ENCODE measurements at regions not wholly inside any gene's neighbourhood (a gene's known extent, or its start where the extent isn't known, plus 50 kb on each side); places are given as distances from the start of the nearest gene placed in this dataset.

- ChIA-PET POLR2A (no interaction called here), CTCF (interaction anchor here (0.7 kb wide), 1 partner anchor 218 kb away, joined by 3 read pairs; no protein-coding TSS in a partner anchor)
- DNase-seq (ENCODE audit: low read depth, low spot score): no peak
- no peak for TF ChIP-seq CTCF (IDR thresholded peaks at IDR 0.05; ENCODE audit: insufficient read depth, low read length, missing control alignments)
- H3K4me3 ChIP-seq (ENCODE audit: low read depth, low read length): no peak overlapping the region
Observed at GRCh38 chr3:22111226-22111625, 360.2 kb upstream of the ZNF385D start.

- POLR2A ChIA-PET: no interaction called here
- no peak for DNase-seq (ENCODE audit: low read depth, low spot score)
- no peak for TF ChIP-seq CTCF (IDR thresholded peaks at IDR 0.05; ENCODE audit: insufficient read depth, low read length, missing control alignments)
- H3K4me3 ChIP-seq (ENCODE audit: low read depth, low read length): no peak overlapping the region
- CTCF ChIA-PET: interaction anchor here (0.8 to 0.9 kb wide), 2 partner anchors 25 to 362 kb away, joined by 3 to 4 read pairs; no protein-coding TSS in a partner anchor
Observed at GRCh38 chr3:22113453-22113852, 362.4 kb upstream of the ZNF385D start.

- no peak for TF ChIP-seq CTCF (IDR thresholded peaks at IDR 0.05; ENCODE audit: insufficient read depth, low read length, missing control alignments)
- DNase-seq (ENCODE audit: low read depth, low spot score): no peak
- CTCF ChIA-PET: interaction anchor here (0.9 to 2.6 kb wide), 5 partner anchors 26 to 1604 kb away, joined by 3 to 18 read pairs (median 6); no protein-coding TSS in a partner anchor
- POLR2A ChIA-PET: no interaction called here
- H3K4me3 ChIP-seq (ENCODE audit: low read depth, low read length): no peak overlapping the region
Observed at GRCh38 chr3:22115581-22115980, 364.6 kb upstream of the ZNF385D start.

- ChIA-PET CTCF (interaction anchor here (0.6 to 2.6 kb wide), 6 partner anchors 13 to 1777 kb away, joined by 3 to 18 read pairs (median 5); no protein-coding TSS in a partner anchor), POLR2A (no interaction called here)
- no peak for DNase-seq (ENCODE audit: low read depth, low spot score)
- H3K4me3 ChIP-seq (ENCODE audit: low read depth, low read length): no peak overlapping the region
- TF ChIP-seq CTCF (IDR thresholded peaks at IDR 0.05; ENCODE audit: insufficient read depth, low read length, missing control alignments): no peak
Observed at GRCh38 chr3:22117091-22117490, 366.1 kb upstream of the ZNF385D start.

GRCh38 chr3:22117751-22118346 lies 366.8 kb upstream of the ZNF385D start:
- DNase-seq (ENCODE audit: low read depth, low spot score): peak; percentile 3
- POLR2A ChIA-PET: no interaction called here

More at GRCh38 chr3:22117751-22118346, 366.8 kb upstream of the ZNF385D start:
- CTCF ChIA-PET: interaction anchor here (1.6 to 2.6 kb wide), 2 partner anchors 222 to 364 kb away, joined by 4 to 18 read pairs; no protein-coding TSS in a partner anchor
- no peak overlapping the region for H3K4me3 ChIP-seq (ENCODE audit: low read depth, low read length)
- peak; percentile 26 for TF ChIP-seq CTCF (IDR thresholded peaks at IDR 0.05; ENCODE audit: insufficient read depth, low read length, missing control alignments)
